NCI-H187 (cell line): ENCODE measurements at regions not wholly inside any gene's neighbourhood (a gene's known extent, or its start where the extent isn't known, plus 50 kb on each side); places are given as distances from the start of the nearest gene placed in this dataset.
"Not testable (repeated sequence)": the region's sequence is repeated elsewhere in the genome, so short reads cannot be mapped to it uniquely, and the experiment has no call there.

ENCODE experiments used
- DNase-seq, 2 experiments: peaks; one replicate each; lab custom pipeline; 2025; lab: John Stamatoyannopoulos, UW

DNA sequence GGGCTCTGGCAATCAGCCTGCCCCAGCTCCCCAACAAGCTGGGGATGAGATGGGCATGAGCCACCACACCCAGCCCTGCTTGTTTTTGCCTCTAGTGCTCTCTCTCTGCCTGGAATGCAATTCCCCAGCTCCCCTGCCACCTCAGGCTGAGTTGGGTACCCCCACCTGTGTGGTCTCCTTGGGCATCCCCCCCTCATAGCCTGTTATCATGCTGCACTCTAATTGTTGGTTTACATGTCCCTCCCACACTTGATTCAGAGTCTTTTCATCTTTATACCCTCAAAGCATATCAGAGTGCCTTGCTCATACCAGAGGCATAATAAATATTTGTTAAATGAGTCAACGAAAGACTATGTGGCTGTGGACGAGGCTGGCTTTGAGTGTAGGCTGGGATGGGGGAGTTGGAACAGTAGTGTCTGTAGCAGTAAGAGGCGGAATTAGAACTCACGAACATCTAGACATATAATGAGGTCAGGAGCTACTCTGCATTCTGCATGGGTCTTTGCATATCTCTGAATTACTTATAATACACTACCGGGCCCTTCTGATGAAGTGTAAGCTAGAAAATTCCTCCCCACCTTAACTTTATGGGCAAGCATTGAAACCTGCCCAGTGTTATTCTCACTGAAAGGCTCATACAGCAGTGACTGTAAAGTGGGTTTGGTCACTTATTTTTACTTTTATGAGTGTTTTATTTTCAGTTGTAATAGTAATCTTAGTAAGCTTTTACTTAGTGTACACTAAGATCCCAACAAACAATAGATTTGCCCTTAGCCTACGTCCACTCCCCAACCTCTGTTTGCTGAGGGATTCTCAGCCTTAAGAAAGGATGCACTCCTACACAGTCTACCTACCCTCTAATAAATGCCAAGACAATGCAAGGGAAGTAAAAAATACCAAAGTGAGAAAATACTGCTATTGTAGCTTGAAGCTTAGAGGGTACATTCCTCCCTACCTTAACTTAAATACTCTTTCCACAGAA, 58.7 kb downstream of the EDN1 start:
- no peak for DNase-seq

DNA sequence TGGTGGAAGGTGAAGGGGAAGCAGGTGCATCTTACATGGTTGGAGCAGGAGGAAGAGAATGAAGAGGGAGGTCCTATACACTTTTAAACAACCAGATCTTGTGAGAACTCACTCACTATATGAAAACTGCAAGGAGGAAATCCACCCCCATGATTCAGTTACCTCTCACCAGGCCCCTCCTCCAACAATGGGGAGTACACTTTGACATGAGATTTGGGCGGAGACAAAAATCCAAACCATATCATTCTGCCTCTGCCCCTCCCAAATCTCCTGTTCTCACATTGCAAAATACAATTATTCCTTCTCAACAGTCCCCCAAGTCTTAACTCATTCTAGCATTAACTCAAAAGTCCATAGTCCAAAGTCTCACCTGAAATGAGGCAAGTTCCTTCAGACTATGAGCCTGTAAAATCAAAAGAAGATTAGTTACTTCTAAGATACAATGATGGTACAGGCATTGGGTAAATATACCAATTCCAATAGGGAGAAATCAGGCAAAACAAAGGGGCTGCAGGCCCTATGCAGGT, 60.5 kb downstream of the EDN1 start:
- no peak for DNase-seq

DNA sequence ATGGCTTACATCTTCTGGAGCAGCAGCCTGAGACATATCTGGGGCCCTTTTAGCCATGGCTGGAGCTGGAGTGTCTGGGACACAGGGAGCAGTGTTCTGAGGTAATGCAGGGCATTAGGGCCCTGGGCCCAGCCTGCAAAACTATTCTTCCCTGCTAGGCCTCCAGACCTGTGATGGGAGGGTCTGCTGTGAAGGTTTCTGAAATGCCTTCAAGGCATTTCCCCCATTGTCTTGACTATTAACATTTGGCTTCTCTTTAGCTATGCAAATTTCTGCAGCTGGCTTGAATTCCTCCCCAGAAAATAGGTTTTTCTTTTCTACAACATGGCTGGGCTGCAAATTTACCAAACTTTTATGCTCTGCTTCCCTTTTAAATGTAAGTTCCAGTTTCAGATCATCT, 61.5 kb downstream of the EDN1 start:
- no peak for DNase-seq

DNA sequence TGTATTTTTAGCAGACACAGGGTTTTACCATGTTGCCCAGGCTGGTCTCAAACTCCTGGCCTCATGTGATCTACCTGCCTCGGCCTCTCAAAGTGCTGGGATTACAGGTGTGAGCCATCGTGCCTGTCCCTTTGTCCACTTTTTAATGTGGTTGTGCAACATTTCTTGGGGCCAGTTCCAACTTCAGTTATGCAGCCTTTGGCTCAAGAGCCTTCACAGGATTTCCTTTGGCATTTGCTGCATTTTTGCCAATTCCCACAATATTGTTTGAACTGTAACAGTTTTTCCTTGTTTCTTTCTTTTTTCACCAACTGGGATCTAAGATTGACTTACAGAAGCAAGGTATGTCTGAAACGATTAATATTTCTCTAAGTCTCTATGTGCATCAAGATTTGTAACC, 63.6 kb downstream of the EDN1 start:
- no peak for DNase-seq

DNA sequence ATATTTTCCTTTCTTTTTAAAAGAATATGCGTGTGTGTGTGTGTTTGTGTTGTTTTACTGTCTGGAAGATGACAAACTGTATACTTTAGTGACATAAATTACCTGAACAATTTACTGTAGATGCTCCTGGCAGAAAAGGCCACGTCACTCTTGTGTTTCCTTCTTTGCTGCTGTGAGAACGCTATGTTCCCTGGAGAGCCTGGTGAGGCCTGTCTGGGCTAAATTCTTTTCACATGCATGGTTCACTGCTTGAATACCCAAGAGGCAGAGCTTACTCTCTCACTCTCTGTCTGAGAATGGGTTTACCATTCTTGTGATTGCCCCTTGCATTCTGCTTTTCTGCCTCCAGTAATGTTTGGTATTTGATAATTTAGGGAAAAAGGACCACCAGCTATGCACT, 64.3 kb downstream of the EDN1 start:
- no peak for DNase-seq

DNA sequence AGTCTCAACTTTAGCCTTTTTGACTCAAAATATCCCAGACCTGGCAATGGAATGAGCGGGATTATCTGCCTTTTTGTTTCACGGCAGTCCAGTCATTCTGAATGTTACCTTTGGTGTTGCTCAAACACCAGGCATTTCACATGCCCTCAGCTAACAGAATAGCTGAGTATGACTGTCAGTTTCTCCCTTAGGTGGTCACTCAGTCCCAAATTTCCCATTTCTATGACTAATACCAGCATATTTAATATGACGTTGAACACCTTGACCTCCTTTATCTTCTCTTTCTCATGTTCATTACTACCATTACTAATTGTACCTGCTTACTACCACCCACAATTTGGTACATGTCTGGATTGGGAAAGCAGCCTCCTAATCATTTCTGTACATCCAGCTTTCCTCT, 65.2 kb downstream of the EDN1 start:
- no peak for DNase-seq

DNA sequence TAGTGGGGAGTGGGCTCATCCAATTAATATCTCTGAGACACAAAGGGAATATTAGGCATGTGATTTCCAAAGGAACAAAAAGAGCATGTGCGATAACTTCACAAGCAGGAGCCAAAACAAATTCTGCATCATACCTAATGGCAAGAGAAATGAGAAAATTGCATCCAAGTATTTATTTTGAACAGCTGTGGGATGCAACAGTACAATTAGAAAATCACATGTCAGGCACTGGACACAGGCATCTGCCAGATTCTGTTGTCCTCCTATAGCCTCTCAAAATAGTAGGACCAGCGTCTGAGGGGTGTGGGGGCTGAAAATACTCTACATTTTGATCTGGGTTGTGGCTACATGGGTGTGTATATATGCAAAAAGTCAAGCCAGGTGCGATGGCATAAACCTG, 66.3 kb downstream of the EDN1 start:
- no peak for DNase-seq

DNA sequence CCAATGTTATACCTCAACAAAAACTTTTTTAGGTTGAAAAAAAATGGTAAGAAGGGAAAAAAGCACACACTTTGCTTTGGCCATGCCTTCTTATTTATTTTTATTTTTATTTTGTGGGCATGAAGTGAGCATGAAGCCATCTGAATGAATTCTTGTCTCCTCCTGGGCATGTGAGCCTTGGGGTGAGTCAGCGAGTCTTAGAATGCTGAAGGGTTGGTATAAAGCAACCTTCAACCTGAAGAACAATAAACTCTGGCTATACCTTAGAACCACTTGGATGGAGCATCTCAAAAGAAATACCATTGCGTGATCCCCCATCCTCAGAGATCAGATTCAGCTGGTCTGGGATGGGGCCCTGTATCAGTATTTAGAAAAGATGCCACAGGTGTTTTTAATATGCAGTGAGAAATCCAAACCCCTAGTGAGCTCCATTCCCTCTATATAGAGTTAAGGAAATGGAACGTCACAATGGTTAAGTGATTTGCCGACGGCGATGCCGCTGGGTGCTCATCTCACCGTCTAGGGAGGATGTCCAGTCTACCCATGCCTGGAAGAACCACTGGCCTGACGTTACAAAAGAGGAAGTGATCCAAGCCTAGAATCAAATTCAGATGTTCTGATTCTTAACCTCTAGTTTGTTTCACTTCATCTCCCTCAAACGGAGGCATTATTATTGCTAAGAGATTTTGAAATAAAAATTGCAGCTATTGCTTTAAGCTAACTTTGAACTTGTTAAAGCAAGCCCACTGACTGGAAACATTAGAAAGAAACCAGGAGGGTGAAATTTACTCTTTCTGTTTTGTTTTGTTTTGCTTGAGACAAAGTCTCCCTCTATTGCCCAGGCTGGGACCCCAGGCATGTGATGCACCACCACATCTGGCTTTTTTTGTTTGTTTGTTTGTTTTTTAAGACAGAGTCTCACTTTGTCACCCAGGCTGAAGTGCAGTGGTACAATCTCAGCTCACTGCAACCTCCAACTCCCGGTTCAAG, 67.1 kb downstream of the EDN1 start:
- no peak for DNase-seq

DNA sequence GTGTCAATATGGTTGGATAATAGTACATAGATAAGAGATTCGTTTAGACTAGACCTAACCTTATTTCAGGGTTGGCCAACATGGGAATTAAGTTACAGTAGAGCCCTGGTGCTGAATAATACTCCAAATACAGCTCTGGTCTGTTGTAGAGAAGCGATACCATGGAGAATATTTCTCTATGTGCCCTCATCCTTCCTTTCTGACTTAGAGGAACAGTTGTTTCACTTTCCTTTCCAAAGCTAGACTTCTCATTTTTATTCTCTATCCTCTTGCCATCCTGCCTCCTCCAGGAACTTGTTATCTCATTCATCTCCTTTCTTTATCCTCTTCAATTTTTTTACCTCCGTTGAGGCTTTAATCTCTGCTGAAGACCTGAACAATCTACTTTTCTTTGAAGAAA, 68.9 kb downstream of the EDN1 start:
- no peak for DNase-seq

DNA sequence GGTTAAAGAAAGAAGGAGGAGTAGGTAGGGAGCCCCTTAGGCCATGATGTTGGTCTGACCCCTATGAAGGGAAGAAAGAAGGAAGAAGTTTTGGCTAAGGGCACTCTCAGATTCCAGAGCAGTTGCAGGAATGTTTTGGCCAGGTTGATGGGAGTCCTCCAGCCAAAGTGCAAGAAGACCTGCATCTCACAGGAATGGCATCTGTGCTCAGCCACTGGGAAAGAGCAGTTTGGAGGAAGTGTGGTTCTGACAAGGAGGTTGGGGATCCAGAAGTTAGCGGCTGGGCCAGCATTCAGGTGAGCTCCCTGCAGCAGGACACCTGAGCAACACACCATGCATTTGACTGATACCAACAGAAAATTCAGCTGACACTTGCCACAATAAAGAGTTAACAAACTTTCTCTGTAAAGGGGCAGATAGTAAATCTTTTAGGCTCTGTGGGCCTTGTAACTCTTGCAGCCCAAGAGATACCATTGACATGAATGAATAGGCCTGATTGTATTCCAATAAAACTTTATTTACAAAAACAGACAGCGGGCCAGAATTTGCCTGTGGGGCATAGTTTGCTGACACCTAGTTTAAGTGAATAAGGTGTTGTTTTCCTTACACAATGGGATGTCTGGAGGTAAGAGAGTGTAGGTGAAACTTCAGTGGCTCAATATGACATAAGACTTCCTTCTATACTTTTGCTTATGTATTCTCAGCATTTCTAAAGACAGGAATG, 71.0 kb downstream of the EDN1 start:
- no peak for DNase-seq

DNA sequence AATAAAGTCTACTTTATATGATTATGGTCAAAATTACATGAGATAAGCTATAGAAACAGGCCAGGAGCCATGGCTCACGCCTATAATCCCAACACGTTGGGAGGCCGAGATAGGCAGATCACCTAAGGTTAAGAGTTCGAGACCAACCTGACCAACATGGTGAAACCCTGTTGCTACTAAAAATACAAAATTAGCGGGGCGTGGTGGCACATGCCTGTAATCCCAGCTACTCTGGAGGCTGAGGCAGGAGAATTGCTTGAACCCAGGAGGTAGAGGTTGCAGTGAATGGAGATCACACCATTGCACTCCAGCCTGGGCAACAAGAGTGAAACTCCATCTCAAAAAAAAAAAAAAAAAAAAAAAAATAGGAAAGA, 73.1 kb downstream of the EDN1 start:
- not testable (repeated sequence) for DNase-seq

DNA sequence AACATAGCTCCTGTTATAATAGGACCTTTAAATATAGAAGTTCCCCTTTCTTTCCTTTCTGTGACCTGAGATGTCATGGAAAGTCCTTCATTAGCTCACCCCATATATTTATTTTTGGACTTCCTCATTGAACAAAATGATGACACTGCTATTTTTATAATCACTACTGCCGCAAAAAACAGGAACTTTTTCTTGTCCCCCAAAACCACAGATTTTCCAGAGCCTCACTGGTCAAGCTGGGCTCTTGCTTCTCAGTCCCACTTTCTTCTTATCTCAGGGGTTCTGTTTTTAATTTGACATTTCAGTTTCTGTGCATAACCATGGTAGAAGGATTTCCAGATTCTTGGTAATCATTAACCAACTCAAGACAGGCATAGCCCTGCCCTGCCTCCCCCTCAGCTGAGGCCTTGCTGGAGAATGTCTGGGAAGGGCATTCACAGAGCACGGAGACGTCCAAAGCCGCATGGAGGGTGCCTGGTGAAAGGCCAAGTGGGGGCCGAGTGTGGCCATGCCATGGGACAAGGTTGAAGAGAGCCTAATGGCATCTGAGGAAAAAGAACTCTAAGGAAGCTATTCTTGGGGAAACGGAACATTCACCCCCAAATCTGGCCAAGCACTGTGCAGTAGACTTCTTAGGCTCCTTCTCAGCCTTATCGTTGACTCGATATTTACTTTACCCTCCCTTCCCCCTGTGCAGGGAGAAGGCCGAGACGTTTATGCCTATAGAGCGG, 73.7 kb downstream of the EDN1 start:
- no peak for DNase-seq

DNA sequence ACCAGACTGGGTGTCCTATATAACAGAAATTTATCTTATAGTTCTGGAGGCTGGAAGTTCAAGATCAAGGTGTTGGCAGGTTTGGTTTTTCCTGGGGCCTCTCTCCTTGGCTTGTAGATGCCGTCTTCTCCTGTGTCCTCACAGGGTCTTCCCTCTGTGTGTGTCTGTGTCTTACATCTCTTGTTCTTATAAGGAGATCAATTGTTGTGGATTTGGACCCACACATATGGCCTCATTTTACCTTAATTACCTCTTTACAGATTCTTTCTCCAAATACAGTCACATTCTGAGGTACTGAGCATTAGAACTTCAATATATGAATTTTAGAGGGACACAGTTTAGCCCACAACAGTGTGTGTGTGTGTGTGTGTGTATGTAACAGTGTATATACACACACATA, 74.5 kb downstream of the EDN1 start:
- no peak for DNase-seq

DNA sequence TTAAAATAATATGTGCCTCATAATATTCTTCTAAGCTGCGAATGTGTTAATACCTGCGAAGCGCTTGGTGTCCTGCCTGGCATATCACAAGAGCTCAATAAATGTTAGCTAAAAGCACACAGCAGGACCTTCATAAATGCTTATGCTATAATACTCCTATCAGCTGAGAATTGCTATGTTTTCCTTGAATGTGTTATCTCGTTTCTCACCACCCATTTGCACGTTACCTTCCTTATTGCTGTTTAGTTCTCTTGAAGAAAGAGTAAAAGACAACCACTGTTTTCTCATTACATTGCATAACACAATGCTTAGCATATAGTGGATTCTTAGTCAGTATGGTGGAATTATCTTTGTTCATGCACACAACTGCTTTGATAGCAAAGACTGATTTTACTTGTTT, 76.6 kb downstream of the EDN1 start:
- DNase-seq = no peak

DNA sequence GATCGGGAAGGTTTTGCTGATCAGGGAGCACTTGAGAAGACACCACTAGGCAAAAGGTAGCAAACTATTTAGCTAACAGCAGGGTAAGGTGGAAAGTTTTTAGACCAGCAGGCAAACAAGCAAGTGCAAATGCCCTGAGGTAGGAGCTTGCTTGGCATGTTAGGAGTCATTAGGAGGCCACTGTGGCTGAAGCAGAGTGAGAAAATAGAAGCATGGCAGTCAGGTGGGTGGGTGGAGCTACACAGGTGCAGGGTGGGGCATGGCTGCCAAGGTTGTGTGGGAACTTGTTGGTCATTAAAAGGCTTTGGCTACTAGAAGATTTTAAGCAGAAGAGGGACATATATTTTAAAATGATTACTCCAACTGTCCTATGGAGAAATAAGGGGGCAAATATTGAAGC, 77.3 kb downstream of the EDN1 start:
- no peak for DNase-seq

DNA sequence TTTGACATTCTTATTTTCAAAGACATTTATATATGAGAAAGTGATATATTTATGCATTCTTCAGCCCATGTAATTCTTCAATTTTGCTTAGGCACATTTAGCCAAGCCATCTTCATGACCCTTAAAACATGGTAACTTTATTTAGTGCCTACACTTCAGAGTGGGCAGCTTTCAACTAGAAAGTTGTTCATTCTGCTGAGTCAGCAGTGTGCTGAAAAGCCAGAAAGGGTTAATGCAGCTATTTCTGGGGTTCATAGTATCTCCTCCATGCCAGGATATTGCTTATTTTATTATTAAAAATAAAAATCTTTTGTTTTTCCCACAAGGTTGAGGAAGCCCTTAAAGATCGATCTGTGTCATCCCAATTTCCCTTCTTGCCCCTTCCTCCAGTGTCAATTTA, 79.2 kb downstream of the EDN1 start:
- DNase-seq = no peak

DNA sequence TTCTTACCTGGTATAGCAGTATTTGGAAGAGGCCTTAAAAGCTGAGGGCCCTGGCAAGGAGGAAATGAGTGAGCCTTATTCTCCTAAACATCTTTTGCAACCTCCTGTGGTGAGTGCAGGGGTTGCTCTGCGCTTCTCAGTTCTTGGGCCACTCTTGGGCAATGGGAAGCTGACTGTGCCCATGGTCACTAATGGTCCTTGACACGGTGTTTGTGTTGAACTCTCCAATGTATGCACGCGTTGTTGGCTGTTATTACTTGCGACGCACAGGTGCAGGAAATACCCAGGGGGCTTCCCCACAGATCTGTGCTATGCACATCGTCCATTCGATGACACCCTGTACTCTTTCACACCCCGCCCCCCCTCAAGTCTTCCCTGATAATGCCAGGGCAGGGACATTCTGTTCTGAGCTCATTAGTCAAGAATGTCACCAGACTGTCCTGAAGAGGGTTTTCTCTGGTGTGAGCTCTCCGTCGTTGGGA, 79.7 kb downstream of the EDN1 start:
- no peak for DNase-seq

DNA sequence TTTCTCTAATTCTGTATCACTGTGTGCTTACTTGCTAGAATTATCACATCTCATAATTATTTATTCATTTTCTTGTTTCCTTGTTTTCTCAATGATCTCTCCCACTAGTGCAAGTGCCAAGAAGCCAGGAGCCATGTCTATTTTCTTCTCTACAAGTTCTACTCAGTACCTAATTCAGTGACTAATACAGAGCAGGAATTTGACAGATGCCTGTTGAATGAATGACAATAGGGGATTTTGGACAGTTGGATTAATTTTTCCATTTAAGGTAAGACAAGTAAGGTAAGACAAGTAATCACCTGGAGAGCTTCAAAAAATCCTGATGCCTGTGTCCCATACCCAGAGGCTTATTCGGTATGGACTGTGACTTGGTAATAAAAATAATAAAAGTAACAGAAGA, 81.0 kb downstream of the EDN1 start:
- no peak for DNase-seq

DNA sequence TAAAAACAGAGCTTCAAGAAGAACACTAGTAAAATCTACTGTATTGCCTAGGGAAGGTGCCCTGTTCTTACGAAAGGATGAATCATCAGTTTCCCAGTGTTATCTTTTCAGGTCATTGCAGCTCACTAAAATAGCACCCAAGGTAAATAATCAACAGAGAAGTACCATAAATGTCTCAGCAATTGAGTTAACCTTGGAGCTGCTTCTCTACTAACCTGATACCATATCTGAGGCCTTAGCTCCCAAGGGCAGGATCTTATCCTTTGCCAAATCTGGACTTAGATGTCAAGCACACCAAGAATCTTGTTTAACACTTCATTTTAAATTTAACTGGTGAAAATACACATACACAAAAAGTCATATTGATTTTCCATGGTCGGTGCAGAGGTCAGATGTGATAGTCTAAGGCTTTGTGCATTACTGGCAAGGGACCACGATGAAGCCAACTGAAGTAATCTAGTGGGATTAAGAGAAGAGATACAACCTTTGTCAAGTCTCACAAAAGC, 81.5 kb downstream of the EDN1 start:
- DNase-seq = no peak

DNA sequence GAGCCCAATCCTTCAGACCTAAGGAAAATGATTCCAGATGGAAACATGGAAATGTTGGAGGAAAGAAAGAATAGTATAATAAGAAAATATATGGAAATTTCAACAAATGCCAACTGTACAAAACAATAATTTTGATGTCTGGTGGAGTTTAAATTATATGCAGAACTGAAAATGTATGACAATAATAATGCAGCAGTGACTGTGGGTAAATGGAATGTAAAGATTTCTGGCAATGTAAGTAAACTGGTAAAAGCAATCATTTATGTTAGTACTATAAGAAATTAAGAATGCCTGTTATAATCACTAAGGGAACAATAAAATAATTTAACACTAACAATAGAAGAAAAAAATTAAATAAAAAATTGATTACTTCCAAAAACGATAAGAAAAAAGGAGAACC, 89.0 kb downstream of the EDN1 start:
- no peak for DNase-seq

DNA sequence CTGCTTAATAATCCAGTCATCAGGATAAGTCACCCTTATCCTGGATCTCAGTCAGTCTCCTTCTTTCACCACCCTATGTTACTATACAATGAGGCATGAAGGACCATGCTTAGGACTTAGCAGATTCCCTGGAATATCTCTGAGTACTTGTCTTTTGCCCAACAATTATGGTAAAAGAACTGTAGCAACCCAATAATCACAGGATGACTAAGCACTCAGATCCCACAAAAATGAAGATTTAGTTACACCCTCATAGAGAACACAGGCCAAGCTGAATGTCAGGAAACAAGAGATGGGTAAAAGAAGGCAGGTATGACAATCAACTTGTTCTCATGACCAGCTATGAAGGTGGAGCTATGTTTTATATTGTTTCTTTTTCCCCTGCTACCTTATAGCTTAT, 91.4 kb downstream of the EDN1 start:
- no peak for DNase-seq
